Tibial nerve (tissue), 4 donors: ENCODE measurements at regions not wholly inside any gene's neighbourhood (a gene's known extent, or its start where the extent isn't known, plus 50 kb on each side); places are given as distances from the start of the nearest gene placed in this dataset.

ENCODE experiments used
- DNase-seq, 2 donors: peaks; one replicate each; pipeline ENCODE4 v3.0.0-alpha.2; 2019; ENCODE audit warnings: low spot score in 2 of 2
- H3K27ac ChIP-seq, 4 donors: fragments of 200-600 bp; sonication (generic) in 3 of 4; one replicate each; pipeline ENCODE4 v1.5.1; 2017 to 2019; ENCODE audit warnings: mild to moderate bottlenecking in 1 of 4
- H3K27me3 ChIP-seq, 2 donors: fragments of 200-600 bp; sonication (generic) in 1 of 2; one replicate each; pipeline versions ENCODE4 v1.5.1 to v1.6.0; 2017 to 2019
- H3K36me3 ChIP-seq, 3 donors: fragments of 200-600 bp; sonication (generic); one replicate each; pipeline ENCODE4 v1.5.1; 2018 to 2019
- H3K4me1 ChIP-seq, 4 donors: fragments of 200-600 bp; sonication (generic) in 3 of 4; one replicate each; pipeline ENCODE4 v1.5.1; 2017 to 2019
- H3K4me3 ChIP-seq, 4 donors: fragments of 200-600 bp; sonication (generic) in 3 of 4; one replicate each; pipeline ENCODE4 v1.5.1; 2017 to 2019; ENCODE audit warnings: mild to moderate bottlenecking in 1 of 4, moderate library complexity in 1 of 4
- H3K9me3 ChIP-seq, 4 donors: fragments of 200-600 bp; sonication (generic) in 3 of 4; one replicate each; pipeline ENCODE4 v1.5.1; 2017 to 2019
- EP300 ChIP-seq, 2 donors: sonication (generic); formaldehyde crosslinking; IDR thresholded peaks; one replicate each; pipeline ENCODE4 v1.6.1; 2017; ENCODE audit warnings: antibody characterized with exemption in 2 of 2, mild to moderate bottlenecking in 1 of 2
- POLR2A ChIP-seq, 2 donors: fragments of 450-650 bp; IDR thresholded peaks; one replicate each; pipeline ENCODE4 v1.6.1; 2017; ENCODE audit warnings: antibody characterized with exemption in 2 of 2, mild to moderate bottlenecking in 2 of 2, moderate library complexity in 2 of 2
- WGBS, 2 donors: methylation state at CpG; one replicate each; pipeline ENCODE4 v1.1.5; 2018; 5-methylcytosine and 5-hydroxymethylcytosine counted together
- TF ChIP-seq, protein P1 (sequence below), 5 experiments: fragments of 200-600 bp in 3 of 5; fragments of 450-650 bp in 2 of 5; sonication (generic) in 3 of 5; IDR thresholded peaks; one replicate each; pipeline ENCODE4 v1.5.1; 2016 to 2019; ENCODE audit warnings: antibody characterized with exemption in 5 of 5, mild to moderate bottlenecking in 3 of 5, moderate library complexity in 2 of 5

GRCh38 chr13:40210865-40211585, 455.4 kb downstream of the FOXO1 start:
- WGBS, 2 donors: 69 to 82% methylated on average over 4 of the region's 4 CpGs
- Histone ChIP-seq H3K4me1 (peaks cover 0 to 17% (median 6%) of the 10 kb centered on the region in 4 donors), H3K36me3 (no peaks in the 10 kb centered on the region), H3K27me3 (no peaks in the 10 kb centered on the region), H3K27ac (no peak overlapping the region), H3K4me3 (no peak overlapping the region), H3K9me3 (no peaks in the 10 kb centered on the region)
- no peak for DNase-seq
- TF ChIP-seq POLR2A (IDR thresholded peaks at IDR 0.05): no peak
- TF ChIP-seq, protein P1, sequence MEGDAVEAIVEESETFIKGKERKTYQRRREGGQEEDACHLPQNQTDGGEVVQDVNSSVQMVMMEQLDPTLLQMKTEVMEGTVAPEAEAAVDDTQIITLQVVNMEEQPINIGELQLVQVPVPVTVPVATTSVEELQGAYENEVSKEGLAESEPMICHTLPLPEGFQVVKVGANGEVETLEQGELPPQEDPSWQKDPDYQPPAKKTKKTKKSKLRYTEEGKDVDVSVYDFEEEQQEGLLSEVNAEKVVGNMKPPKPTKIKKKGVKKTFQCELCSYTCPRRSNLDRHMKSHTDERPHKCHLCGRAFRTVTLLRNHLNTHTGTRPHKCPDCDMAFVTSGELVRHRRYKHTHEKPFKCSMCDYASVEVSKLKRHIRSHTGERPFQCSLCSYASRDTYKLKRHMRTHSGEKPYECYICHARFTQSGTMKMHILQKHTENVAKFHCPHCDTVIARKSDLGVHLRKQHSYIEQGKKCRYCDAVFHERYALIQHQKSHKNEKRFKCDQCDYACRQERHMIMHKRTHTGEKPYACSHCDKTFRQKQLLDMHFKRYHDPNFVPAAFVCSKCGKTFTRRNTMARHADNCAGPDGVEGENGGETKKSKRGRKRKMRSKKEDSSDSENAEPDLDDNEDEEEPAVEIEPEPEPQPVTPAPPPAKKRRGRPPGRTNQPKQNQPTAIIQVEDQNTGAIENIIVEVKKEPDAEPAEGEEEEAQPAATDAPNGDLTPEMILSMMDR (IDR thresholded peaks at IDR 0.05): no peak
- no peak for TF ChIP-seq EP300 (IDR thresholded peaks at IDR 0.05)

GRCh38 chr13:40211586-40211968, 454.9 kb downstream of the FOXO1 start:
- Histone ChIP-seq H3K36me3 (no peaks in the 10 kb centered on the region), H3K27ac (no peak overlapping the region), H3K4me3 (no peak overlapping the region), H3K4me1 (peaks cover 0 to 11% (median 3%) of the 10 kb centered on the region in 4 donors), H3K27me3 (no peaks in the 10 kb centered on the region), H3K9me3 (no peaks in the 10 kb centered on the region)
- 89 to 90% methylated on average over 3 of the region's 3 CpGs for WGBS, 2 donors
- DNase-seq: no peak
- TF ChIP-seq POLR2A (IDR thresholded peaks at IDR 0.05) (no peak), EP300 (IDR thresholded peaks at IDR 0.05) (no peak)
- TF ChIP-seq, protein P1 (IDR thresholded peaks at IDR 0.05): no peak

DNA sequence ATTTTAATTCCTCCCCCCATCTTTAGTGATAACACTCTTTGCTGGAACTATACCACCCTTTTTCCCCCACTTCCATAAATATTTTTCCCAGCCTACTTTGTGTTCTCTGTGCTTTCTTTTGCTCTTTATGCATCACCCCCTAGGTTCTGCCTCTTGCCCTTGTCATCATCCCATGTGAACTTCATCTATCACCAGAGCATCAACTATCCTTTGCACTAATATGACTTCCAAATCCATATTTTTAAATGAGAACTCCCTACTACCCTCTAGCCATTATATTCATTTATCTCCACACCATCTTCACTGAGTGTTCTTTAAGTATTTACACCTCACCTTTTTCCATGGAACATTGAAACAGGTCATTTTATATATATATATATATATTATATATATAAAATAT, 452.7 kb downstream of the FOXO1 start:
- no peak overlapping the region for H3K27ac ChIP-seq
- H3K4me3 ChIP-seq: no peak overlapping the region
- TF ChIP-seq, protein P1 (IDR thresholded peaks at IDR 0.05): no peak
- no peak for TF ChIP-seq POLR2A (IDR thresholded peaks at IDR 0.05)
- no peak for TF ChIP-seq EP300 (IDR thresholded peaks at IDR 0.05)
- no peaks in the 10 kb centered on the region for H3K27me3 ChIP-seq
- H3K4me1 ChIP-seq: peaks cover 0 to 9% (median 0%) of the 10 kb centered on the region in 4 donors
- no peak for DNase-seq
- H3K36me3 ChIP-seq: no peaks in the 10 kb centered on the region
- H3K9me3 ChIP-seq: no peaks in the 10 kb centered on the region

GRCh38 chr13:40215311-40215710, 451.1 kb downstream of the FOXO1 start:
- Histone ChIP-seq H3K27me3 (no peaks in the 10 kb centered on the region), H3K4me1 (peaks cover 0 to 13% (median 0%) of the 10 kb centered on the region in 4 donors), H3K4me3 (no peak overlapping the region), H3K9me3 (no peaks in the 10 kb centered on the region), H3K27ac (peak overlapping the region in 2 of 4 donors; percentile 5 to 88), H3K36me3 (no peaks in the 10 kb centered on the region)
- no peak for DNase-seq
- TF ChIP-seq, protein P1 (IDR thresholded peaks at IDR 0.05): no peak
- no peak for TF ChIP-seq EP300 (IDR thresholded peaks at IDR 0.05)
- TF ChIP-seq POLR2A (IDR thresholded peaks at IDR 0.05): no peak
- WGBS, 2 donors: 75 to 81% methylated on average over 1 of the region's 1 CpG

- Histone ChIP-seq H3K4me1 (peaks cover 0 to 17% (median under 1%) of the 10 kb centered on the region in 4 donors), H3K4me3 (no peak overlapping the region), H3K36me3 (no peaks in the 10 kb centered on the region), H3K9me3 (no peaks in the 10 kb centered on the region), H3K27ac (peak overlapping the region in 2 of 4 donors; percentile 5 to 88), H3K27me3 (no peaks in the 10 kb centered on the region)
- TF ChIP-seq POLR2A (IDR thresholded peaks at IDR 0.05) (no peak), EP300 (IDR thresholded peaks at IDR 0.05) (no peak)
- TF ChIP-seq, protein P1 (IDR thresholded peaks at IDR 0.05): no peak
- no peak for DNase-seq
- 71 to 72% methylated on average over 3 of the region's 3 CpGs for WGBS, 2 donors
Observed at GRCh38 chr13:40215747-40216146, 450.7 kb downstream of the FOXO1 start.
